Tibial nerve (tissue), 4 donors: ENCODE measurements at regions not wholly inside any gene's neighbourhood (a gene's known extent, or its start where the extent isn't known, plus 50 kb on each side); places are given as distances from the start of the nearest gene placed in this dataset.

Experiments
- EP300 ChIP-seq, 2 donors: sonication (generic); formaldehyde crosslinking; IDR thresholded peaks; one replicate each; pipeline ENCODE4 v1.6.1; 2017; ENCODE audit warnings: antibody characterized with exemption in 2 of 2, mild to moderate bottlenecking in 1 of 2
- TF ChIP-seq, protein P1 (sequence below), 5 experiments: fragments of 200-600 bp in 3 of 5; fragments of 450-650 bp in 2 of 5; sonication (generic) in 3 of 5; IDR thresholded peaks; one replicate each; pipeline ENCODE4 v1.5.1; 2016 to 2019; ENCODE audit warnings: antibody characterized with exemption in 5 of 5, mild to moderate bottlenecking in 3 of 5, moderate library complexity in 2 of 5

DNA sequence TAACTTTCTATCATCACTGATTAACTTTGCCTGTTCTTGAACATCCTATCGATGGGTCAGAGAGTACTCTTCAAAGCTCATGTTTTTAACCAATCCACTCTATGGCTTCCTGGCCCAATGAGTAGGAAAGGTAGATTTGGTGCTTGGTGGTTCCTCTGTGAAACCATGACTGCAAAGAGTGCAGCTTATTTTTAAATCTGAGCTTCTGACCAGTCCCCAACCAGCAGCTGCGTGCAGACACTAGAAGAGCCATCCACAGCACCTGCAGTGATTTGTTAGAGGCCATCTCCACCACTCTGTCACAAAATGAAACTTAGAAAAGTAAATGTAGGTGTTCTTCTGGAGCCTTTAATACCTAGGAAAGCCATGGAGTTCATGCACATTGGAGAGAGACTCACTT lies 107.3 kb upstream of the WWC1 start:
- TF ChIP-seq, protein P1, sequence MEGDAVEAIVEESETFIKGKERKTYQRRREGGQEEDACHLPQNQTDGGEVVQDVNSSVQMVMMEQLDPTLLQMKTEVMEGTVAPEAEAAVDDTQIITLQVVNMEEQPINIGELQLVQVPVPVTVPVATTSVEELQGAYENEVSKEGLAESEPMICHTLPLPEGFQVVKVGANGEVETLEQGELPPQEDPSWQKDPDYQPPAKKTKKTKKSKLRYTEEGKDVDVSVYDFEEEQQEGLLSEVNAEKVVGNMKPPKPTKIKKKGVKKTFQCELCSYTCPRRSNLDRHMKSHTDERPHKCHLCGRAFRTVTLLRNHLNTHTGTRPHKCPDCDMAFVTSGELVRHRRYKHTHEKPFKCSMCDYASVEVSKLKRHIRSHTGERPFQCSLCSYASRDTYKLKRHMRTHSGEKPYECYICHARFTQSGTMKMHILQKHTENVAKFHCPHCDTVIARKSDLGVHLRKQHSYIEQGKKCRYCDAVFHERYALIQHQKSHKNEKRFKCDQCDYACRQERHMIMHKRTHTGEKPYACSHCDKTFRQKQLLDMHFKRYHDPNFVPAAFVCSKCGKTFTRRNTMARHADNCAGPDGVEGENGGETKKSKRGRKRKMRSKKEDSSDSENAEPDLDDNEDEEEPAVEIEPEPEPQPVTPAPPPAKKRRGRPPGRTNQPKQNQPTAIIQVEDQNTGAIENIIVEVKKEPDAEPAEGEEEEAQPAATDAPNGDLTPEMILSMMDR (IDR thresholded peaks at IDR 0.05): no peak
- TF ChIP-seq EP300 (IDR thresholded peaks at IDR 0.05): no peak
